SK-N-SH (cell line): ENCODE measurements at regions not wholly inside any gene's neighbourhood (a gene's known extent, or its start where the extent isn't known, plus 50 kb on each side); places are given as distances from the start of the nearest gene placed in this dataset.

Source experiments
- EP300 ChIP-seq, 2 experiments: IDR thresholded peaks; 2 replicates each; pipeline versions ENCODE4 v1.4.0 to v1.6.1; 2012; ENCODE audit warnings: borderline replicate concordance in 1 of 2, low read depth in 1 of 2, low read length in 1 of 2
- PBX3 ChIP-seq: IDR thresholded peaks from 2 replicates; pipeline ENCODE4; 2012
- TAF1 ChIP-seq: IDR thresholded peaks from 2 replicates; pipeline ENCODE4 v1.6.1; 2012; ENCODE audit warnings: low read depth, mild to moderate bottlenecking, low read length, moderate library complexity, borderline replicate concordance
- ZBTB33 ChIP-seq: IDR thresholded peaks from 2 replicates; pipeline ENCODE4 v1.4.0; 2012; ENCODE audit warnings: low read depth, borderline replicate concordance

- TF ChIP-seq EP300 (IDR thresholded peaks at IDR 0.05; ENCODE audit: borderline replicate concordance in 1 of 2, low read depth in 1 of 2, low read length in 1 of 2): no peak
- TF ChIP-seq ZBTB33: no peak
- no peak for TF ChIP-seq TAF1
- TF ChIP-seq PBX3: no peak
Observed at GRCh38 chr2:82853299-82853698, 1605.8 kb downstream of the SUCLG1 start.
